ENCODE measurements at regions not wholly inside any gene's neighbourhood (a gene's known extent, or its start where the extent isn't known, plus 50 kb on each side); places are given as distances from the start of the nearest gene placed in this dataset.

DNA sequence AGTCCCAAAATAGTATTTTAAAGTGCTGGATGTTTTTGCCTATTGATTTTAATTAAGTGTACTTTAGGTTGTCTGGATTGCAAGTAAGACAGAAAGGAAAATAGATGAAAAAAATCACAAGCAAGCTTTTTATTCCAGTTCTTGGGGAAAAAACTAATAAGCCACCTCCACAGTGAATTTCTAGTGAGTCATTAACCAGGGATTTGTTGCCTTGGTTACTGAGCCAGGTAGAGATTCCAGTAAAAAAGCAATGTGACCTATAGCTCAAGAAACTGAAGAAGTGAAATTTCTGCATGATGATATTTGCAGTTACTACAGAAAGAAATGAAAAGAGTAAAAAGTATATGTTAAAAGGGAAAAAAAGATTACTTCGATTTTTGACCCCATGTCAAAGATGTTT, 160.6 kb downstream of the METTL4 start:
- Mint-ChIP-seq H3K9me3 (no peaks in the 10 kb centered on the region), H3K4me1 (no peaks in the 10 kb centered on the region), H3K27ac (peak overlapping the region; percentile 0 to 84 (median 1)), H3K36me3 (ENCODE audit: low read depth) (no peaks in the 10 kb centered on the region), H3K4me3 (no peak overlapping the region), H3K27me3 (ENCODE audit: low read depth) (no peaks in the 10 kb centered on the region)
- TF ChIP-seq, protein P1, sequence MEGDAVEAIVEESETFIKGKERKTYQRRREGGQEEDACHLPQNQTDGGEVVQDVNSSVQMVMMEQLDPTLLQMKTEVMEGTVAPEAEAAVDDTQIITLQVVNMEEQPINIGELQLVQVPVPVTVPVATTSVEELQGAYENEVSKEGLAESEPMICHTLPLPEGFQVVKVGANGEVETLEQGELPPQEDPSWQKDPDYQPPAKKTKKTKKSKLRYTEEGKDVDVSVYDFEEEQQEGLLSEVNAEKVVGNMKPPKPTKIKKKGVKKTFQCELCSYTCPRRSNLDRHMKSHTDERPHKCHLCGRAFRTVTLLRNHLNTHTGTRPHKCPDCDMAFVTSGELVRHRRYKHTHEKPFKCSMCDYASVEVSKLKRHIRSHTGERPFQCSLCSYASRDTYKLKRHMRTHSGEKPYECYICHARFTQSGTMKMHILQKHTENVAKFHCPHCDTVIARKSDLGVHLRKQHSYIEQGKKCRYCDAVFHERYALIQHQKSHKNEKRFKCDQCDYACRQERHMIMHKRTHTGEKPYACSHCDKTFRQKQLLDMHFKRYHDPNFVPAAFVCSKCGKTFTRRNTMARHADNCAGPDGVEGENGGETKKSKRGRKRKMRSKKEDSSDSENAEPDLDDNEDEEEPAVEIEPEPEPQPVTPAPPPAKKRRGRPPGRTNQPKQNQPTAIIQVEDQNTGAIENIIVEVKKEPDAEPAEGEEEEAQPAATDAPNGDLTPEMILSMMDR (IDR thresholded peaks at IDR 0.05; ENCODE audit: unreplicated experiment in 3 of 3), result no peak

DNA sequence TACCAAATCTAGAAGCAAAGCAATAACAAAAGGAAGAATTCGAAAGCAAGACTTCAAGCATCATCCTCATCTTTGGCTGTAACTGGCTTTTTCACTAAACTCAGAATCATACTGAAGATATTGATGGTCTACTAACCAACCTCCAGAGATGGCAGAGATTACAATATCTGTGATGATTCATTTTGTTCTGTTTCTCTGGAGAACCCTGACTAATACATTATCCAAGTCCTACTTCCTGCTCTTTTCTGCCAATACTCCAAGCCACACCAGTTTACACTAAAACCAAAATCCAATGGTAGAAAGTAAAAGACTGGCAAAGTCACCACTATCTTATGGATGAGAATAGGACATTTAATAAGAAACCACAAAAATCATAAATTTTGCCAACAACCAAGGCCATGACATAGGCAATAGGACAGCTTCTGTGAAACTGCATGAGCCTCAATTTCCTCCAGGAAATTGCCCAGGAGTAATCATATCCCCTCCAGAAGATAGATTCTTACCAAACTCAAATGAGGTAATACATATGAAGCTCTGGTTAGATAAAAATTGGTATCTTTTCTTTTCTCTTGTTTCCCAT, 159.8 kb downstream of the METTL4 start:
- H3K36me3 Mint-ChIP-seq (ENCODE audit: low read depth), result no peaks in the 10 kb centered on the region
- no peaks in the 10 kb centered on the region for H3K9me3 Mint-ChIP-seq
- TF ChIP-seq, protein P1 (IDR thresholded peaks at IDR 0.05; ENCODE audit: unreplicated experiment in 3 of 3), result no peak
- peak overlapping the region; percentile 0 to 84 (median 1) for H3K27ac Mint-ChIP-seq
- H3K4me3 Mint-ChIP-seq, result no peak overlapping the region
- H3K4me1 Mint-ChIP-seq, result no peaks in the 10 kb centered on the region
- no peaks in the 10 kb centered on the region for H3K27me3 Mint-ChIP-seq (ENCODE audit: low read depth)

DNA sequence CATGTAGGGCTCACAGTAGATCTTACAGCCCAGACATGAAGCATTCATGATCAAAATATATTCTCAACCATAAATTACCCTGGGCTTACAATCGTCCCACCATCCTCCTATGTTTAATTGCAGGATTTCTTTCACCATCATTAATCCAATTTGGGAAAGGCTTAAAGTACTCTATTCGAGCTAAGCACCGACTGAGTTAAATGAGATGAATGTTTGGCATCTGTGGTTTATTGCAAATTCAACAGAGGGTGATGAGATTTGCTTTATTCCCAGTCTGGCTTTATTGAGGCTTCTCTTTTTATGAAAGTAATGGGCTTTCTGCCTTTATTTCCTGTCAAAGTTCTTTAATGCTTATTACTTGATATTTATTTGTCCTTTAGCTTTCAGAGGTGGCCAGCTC, 159.0 kb downstream of the METTL4 start:
- no peaks in the 10 kb centered on the region for H3K27me3 Mint-ChIP-seq (ENCODE audit: low read depth)
- no peaks in the 10 kb centered on the region for H3K4me1 Mint-ChIP-seq
- H3K27ac Mint-ChIP-seq, result no peak overlapping the region
- no peaks in the 10 kb centered on the region for H3K36me3 Mint-ChIP-seq (ENCODE audit: low read depth)
- no peaks in the 10 kb centered on the region for H3K9me3 Mint-ChIP-seq
- TF ChIP-seq, protein P1 (IDR thresholded peaks at IDR 0.05; ENCODE audit: unreplicated experiment in 3 of 3), result no peak
- no peak overlapping the region for H3K4me3 Mint-ChIP-seq

DNA sequence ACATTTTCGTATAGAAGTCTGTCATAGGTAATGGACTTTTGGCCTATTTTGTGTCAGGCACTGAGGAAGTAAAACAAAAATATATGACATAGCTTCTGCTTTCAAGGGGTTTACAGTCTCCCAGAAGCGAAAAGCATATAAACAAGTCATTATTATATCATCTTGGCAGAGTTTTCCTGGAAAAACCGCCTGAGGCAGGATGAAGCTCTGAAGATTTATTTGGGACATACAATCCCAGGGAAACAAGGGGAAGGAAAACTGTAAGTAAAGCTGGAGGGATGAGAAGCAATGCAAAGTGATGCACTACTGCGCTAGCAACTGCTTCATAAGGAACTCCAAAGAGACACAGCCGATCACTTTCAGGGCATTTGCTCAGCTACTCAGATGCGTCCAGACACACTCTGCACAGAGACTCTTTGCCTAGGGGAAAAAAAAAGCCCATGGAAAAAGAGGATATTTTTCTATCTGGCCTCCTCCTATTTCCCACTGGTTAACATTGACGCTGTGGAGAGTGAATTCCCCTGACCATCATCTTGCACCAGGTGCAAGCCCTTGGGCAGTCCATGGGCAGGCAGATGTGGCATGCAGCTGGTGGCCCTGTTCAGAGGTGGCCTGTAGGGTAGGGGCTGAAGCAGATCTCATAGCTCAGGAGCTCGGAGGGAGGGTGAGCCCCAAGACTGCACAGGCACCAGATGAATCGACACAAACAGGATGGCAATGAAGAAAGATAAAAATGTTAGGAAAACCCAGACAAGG, 158.1 kb downstream of the METTL4 start:
- Mint-ChIP-seq H3K4me1 (peaks cover 3% of the 10 kb centered on the region), H3K27me3 (ENCODE audit: low read depth) (no peaks in the 10 kb centered on the region), H3K27ac (no peak overlapping the region), H3K4me3 (no peak overlapping the region), H3K9me3 (no peaks in the 10 kb centered on the region), H3K36me3 (ENCODE audit: low read depth) (no peaks in the 10 kb centered on the region)
- TF ChIP-seq, protein P1 (IDR thresholded peaks at IDR 0.05; ENCODE audit: unreplicated experiment in 3 of 3), result no peak

DNA sequence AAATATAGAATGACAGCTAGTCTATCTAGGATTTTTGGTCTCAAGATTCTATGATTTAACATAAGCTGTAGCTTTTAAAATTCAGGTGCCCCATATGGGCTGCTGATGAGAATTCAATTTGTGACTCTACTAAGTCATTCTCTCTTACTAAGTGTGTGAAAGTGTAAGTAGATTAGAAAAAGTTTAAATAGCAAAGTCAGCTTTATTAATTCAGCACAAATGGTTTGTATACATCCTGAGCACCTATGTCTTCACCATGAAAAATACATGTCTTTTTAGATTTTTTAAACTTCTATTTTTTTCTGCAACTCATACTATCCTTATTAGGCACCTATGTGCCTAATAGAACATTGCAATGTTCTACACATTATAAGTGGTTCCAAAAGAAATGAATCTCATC, 157.1 kb downstream of the METTL4 start:
- Mint-ChIP-seq H3K27me3 (ENCODE audit: low read depth) (no peaks in the 10 kb centered on the region), H3K27ac (no peak overlapping the region), H3K4me3 (no peak overlapping the region), H3K36me3 (ENCODE audit: low read depth) (no peaks in the 10 kb centered on the region), H3K4me1 (peaks cover 11% of the 10 kb centered on the region), H3K9me3 (no peaks in the 10 kb centered on the region)
- TF ChIP-seq, protein P1 (IDR thresholded peaks at IDR 0.05; ENCODE audit: unreplicated experiment in 3 of 3), result no peak

DNA sequence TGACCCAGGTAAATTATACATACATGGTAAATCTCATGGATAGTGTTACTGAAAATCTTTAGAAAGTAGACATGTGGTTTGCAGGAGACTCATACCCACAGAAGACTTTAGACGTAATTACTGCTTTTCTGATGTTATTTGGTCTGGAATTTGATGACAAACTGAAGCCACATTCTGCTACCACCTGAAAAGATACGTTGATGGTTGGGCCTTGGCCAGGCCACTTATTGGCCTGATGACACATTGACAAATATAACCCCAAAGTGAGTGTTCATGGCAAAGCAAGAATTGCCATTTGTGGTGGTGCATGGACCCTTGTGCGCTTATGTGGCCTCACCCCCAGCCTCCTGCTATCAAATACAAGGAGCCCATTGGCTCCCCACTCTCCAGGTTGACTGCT, 155.6 kb downstream of the METTL4 start:
- TF ChIP-seq, protein P1 (IDR thresholded peaks at IDR 0.05; ENCODE audit: unreplicated experiment in 3 of 3), result no peak
- H3K27me3 Mint-ChIP-seq (ENCODE audit: low read depth), result no peaks in the 10 kb centered on the region
- no peak overlapping the region for H3K4me3 Mint-ChIP-seq
- H3K36me3 Mint-ChIP-seq (ENCODE audit: low read depth), result no peaks in the 10 kb centered on the region
- H3K9me3 Mint-ChIP-seq, result no peaks in the 10 kb centered on the region
- H3K4me1 Mint-ChIP-seq, result peaks cover 11% of the 10 kb centered on the region
- no peak overlapping the region for H3K27ac Mint-ChIP-seq

Data from nephron (organoid).